ENCODE measurements at regions not wholly inside any gene's neighbourhood (a gene's known extent, or its start where the extent isn't known, plus 50 kb on each side); places are given as distances from the start of the nearest gene placed in this dataset.

- TF ChIP-seq GATA2 (IDR thresholded peaks at IDR 0.05; ENCODE audit: low read depth, low read length): no peak
- TF ChIP-seq GATA3 (IDR thresholded peaks at IDR 0.05; ENCODE audit: low read depth, low read length): no peak
Observed at GRCh38 chr6:168196881-168197635, 118.0 kb upstream of the FRMD1 start.

- TF ChIP-seq GATA2 (IDR thresholded peaks at IDR 0.05; ENCODE audit: low read depth, low read length) (no peak), GATA3 (IDR thresholded peaks at IDR 0.05; ENCODE audit: low read depth, low read length) (no peak)
Observed at GRCh38 chr6:168196385-168196860, 117.4 kb upstream of the FRMD1 start.

DNA sequence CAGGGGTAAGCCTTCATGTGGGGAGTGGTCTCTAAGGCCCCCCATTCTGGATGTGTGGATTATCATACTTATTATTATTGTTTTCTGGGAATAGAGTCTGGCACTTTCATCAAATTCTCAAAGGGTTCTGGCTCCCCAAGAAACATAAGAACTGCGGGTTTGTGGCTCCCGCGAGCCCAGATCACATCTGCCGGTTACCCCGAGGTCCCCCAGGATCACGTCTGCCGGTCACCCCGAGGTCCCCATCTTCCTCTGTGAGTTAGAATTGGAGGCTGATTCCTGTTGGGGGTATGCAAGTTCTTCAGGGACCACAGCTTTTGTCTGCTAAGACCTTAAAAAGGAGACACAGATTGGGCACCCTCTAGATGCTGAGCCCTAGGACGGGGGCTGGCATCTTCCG, 116.7 kb upstream of the FRMD1 start:
- TF ChIP-seq GATA3 (IDR thresholded peaks at IDR 0.05; ENCODE audit: low read depth, low read length) (no peak), GATA2 (IDR thresholded peaks at IDR 0.05; ENCODE audit: low read depth, low read length) (no peak)

- no peak for TF ChIP-seq GATA2 (IDR thresholded peaks at IDR 0.05; ENCODE audit: low read depth, low read length)
- TF ChIP-seq GATA3 (IDR thresholded peaks at IDR 0.05; ENCODE audit: low read depth, low read length): no peak
Observed at GRCh38 chr6:168194732-168195567, 115.9 kb upstream of the FRMD1 start.

- no peak for TF ChIP-seq GATA2 (IDR thresholded peaks at IDR 0.05; ENCODE audit: low read depth, low read length)
- TF ChIP-seq GATA3 (IDR thresholded peaks at IDR 0.05; ENCODE audit: low read depth, low read length): no peak
Observed at GRCh38 chr6:168193816-168194721, 115.1 kb upstream of the FRMD1 start.

GRCh38 chr6:168192901-168193815, 114.1 kb upstream of the FRMD1 start:
- no peak for TF ChIP-seq GATA2 (IDR thresholded peaks at IDR 0.05; ENCODE audit: low read depth, low read length)
- TF ChIP-seq GATA3 (IDR thresholded peaks at IDR 0.05; ENCODE audit: low read depth, low read length): no peak

DNA sequence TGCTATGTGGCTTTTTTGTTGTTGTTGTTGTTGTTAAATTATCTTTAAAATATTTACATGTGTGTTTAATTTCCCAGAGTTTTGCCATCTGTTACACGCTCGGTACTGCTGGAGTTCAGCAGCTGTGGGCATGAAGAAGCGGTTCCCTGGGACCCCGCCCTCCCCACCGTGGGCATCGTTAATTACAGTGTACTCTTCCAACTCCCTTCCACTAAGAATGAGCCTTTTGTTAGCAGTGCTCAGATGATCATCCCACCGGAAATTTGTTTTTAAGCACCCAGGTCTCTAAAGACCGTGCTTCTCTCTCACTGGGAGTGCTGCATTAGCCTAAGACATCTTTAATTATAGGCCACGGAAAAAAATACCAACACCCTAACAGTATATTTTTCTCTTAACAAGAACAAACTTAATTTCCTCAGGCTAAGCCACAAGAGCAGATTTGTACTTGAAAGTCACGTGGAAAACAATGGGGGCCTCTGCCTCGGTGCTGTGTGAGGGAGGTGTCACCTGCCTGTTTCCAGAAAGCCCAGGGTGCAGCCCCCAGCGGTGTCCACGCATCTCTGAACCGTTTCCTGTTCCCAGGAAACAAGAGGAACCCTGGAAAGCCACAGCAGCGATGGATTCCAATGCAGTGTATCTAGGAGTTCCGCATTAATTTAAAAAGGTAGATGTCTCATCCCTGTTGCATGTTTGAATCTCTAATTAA, 113.3 kb upstream of the FRMD1 start:
- no peak for TF ChIP-seq GATA3 (IDR thresholded peaks at IDR 0.05; ENCODE audit: low read depth, low read length)
- no peak for TF ChIP-seq GATA2 (IDR thresholded peaks at IDR 0.05; ENCODE audit: low read depth, low read length)

DNA sequence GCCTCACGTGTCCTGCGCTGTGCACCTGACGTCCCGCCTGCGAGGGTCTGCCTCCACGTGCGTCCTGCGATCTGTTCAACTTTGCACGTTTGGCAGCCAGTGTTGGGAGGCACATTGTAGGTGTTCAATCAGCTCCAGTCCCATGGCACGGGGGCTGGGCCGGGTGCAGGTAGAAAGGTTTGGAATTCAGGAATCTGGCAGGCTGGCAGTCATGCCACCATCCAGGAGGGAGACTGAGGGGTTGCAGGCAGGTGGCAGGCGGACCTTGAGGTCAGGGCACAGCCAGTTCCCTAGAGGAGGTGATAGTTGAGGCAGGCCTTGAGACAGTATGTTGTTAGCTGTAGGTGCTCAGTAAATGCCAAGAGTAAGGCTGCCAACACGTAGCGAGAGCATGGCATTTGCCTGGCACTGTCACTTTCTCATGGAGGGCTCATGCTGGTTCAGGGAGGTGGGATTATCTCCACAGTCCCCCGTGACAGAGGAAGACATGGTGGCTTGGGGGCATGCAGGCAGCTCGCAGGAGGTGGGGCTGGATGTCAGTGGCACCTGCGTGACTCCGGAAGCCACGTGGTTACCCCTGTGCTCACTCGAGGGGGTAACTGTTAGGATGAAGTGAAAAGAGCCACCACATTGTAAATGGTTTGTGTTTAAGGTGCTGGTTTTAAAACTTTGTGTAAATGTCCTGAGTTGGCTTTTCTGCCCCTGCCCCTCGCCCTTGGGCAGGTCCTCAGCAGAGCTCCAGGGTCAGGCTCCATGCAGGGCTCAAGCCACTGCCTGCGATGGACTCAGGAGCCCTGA, 111.8 kb upstream of the FRMD1 start:
- no peak for TF ChIP-seq GATA2 (IDR thresholded peaks at IDR 0.05; ENCODE audit: low read depth, low read length)
- TF ChIP-seq GATA3 (IDR thresholded peaks at IDR 0.05; ENCODE audit: low read depth, low read length): no peak

DNA sequence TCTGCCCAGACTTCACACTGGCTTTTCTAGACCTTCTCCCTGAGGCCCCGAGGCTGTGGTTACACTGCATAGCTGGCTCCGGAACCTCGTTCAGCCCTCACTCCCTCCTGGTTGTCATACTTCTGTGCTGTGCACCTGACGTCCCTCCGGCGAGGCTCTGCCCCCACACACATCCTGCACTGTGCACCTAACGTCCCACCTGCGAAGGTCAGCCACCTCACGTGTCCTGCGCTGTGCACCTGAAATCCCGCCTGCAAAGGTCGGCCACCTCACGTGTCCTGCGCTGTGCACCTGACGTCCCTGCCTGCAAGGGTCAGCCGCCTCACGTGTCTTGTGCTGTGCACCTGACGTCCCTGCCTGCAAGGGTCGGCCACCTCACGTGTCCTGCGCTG, 111.0 kb upstream of the FRMD1 start:
- TF ChIP-seq GATA3 (IDR thresholded peaks at IDR 0.05; ENCODE audit: low read depth, low read length): no peak
- no peak for TF ChIP-seq GATA2 (IDR thresholded peaks at IDR 0.05; ENCODE audit: low read depth, low read length)

- TF ChIP-seq GATA3 (IDR thresholded peaks at IDR 0.05; ENCODE audit: low read depth, low read length) (no peak), GATA2 (IDR thresholded peaks at IDR 0.05; ENCODE audit: low read depth, low read length) (no peak)
Observed at GRCh38 chr6:168189200-168190013, 110.4 kb upstream of the FRMD1 start.

All from SH-SY5Y (cell line).